ENCODE measurements at regions not wholly inside any gene's neighbourhood (a gene's known extent, or its start where the extent isn't known, plus 50 kb on each side); places are given as distances from the start of the nearest gene placed in this dataset.

GRCh38 chrX:43349363-43349762 lies 306.7 kb upstream of the MAOA start:
- WGBS (ENCODE audit: insufficient coverage), result no CpG with 5 or more reads among the region's 1 CpG

GRCh38 chrX:43350935-43351334 lies 305.2 kb upstream of the MAOA start:
- Histone ChIP-seq H4K20me1 (ENCODE audit: insufficient read depth, low read length) (no peaks in the 10 kb centered on the region), H2AFZ (ENCODE audit: insufficient read depth, low read depth, low read length, poor library complexity, severe bottlenecking) (no peak overlapping the region), H3K9me3 (replicated peaks in 1 of 2; ENCODE audit: control insufficient read depth in 1 of 2, insufficient read depth in 1 of 2, low read length in 2 of 2) (no peaks in the 10 kb centered on the region), H3K79me2 (ENCODE audit: insufficient read depth, low read length) (no peaks in the 10 kb centered on the region), H3K9ac (ENCODE audit: insufficient read depth, low read length, poor library complexity, severe bottlenecking) (no peak overlapping the region), H3K4me3 (replicated peaks in 1 of 3; ENCODE audit: low read depth in 2 of 3, low read length in 3 of 3) (no peak overlapping the region), H3K4me1 (ENCODE audit: control insufficient read depth in 1 of 2, insufficient read depth in 2 of 2, low read length in 2 of 2) (no peaks in the 10 kb centered on the region), H3K36me3 (replicated peaks in 1 of 2; ENCODE audit: control insufficient read depth in 1 of 2, insufficient read depth in 2 of 2, low read length in 2 of 2) (no peaks in the 10 kb centered on the region), H3K4me2 (replicated peaks; ENCODE audit: extremely low read depth, low read length, poor library complexity, severe bottlenecking) (no peak overlapping the region), H3K27me3 (ENCODE audit: control insufficient read depth in 2 of 2, insufficient read depth in 2 of 2, low read length in 2 of 2) (peaks cover 0 to 2% of the 10 kb centered on the region in 2 donors), H3K27ac (ENCODE audit: low read depth in 1 of 2, low read length in 2 of 2) (no peak overlapping the region)
- no peaks in the 10 kb centered on the region for H3K36me3 Mint-ChIP-seq
- peaks cover 0 to 4% (median 1%) of the 10 kb centered on the region in 3 donors for H3K27me3 Mint-ChIP-seq (ENCODE audit: low read depth in 3 of 3)
- DNase-seq, result no peak
- intact Hi-C loops (cut with micrococcal nuclease), result loop anchor here in 1 of 2 donors (10.0 kb wide), 1 partner anchor 204 kb away; no protein-coding TSS in a partner anchor
- WGBS (ENCODE audit: insufficient coverage), result no CpG with 5 or more reads among the region's 4 CpGs
- no peaks in the 10 kb centered on the region for H3K9me3 Mint-ChIP-seq
- H3K27ac Mint-ChIP-seq, result no peak overlapping the region
- no peak for TF ChIP-seq CTCF (IDR thresholded peaks at IDR 0.05)
- H3K4me3 Mint-ChIP-seq, result no peak overlapping the region
- no peaks in the 10 kb centered on the region for H3K4me1 Mint-ChIP-seq

More at GRCh38 chrX:43349363-43349762, 306.7 kb upstream of the MAOA start:
- H3K36me3 Mint-ChIP-seq, result no peaks in the 10 kb centered on the region
- peaks cover 0 to 3% (median 0%) of the 10 kb centered on the region in 7 donors for H3K9me3 Mint-ChIP-seq
- H3K4me2 ChIP-seq (replicated peaks; ENCODE audit: extremely low read depth, low read length, poor library complexity, severe bottlenecking), result no peak overlapping the region
- H3K27me3 ChIP-seq (ENCODE audit: control insufficient read depth in 2 of 2, insufficient read depth in 2 of 2, low read length in 2 of 2), result peaks cover 0 to 2% of the 10 kb centered on the region in 2 donors
- DNase-seq, result peak; percentile 8 to 30 (median 12)
- intact Hi-C loops (cut with micrococcal nuclease), result no loop called here
- H3K27ac Mint-ChIP-seq, result no peak overlapping the region
- H3K9ac ChIP-seq (ENCODE audit: insufficient read depth, low read length, poor library complexity, severe bottlenecking), result no peak overlapping the region
- no peaks in the 10 kb centered on the region for H3K36me3 ChIP-seq (replicated peaks in 1 of 2; ENCODE audit: control insufficient read depth in 1 of 2, insufficient read depth in 2 of 2, low read length in 2 of 2)
- H3K9me3 ChIP-seq (replicated peaks in 1 of 2; ENCODE audit: control insufficient read depth in 1 of 2, insufficient read depth in 1 of 2, low read length in 2 of 2), result no peaks in the 10 kb centered on the region
- no peaks in the 10 kb centered on the region for H3K4me1 ChIP-seq (ENCODE audit: control insufficient read depth in 1 of 2, insufficient read depth in 2 of 2, low read length in 2 of 2)
- no peak overlapping the region for H3K27ac ChIP-seq (ENCODE audit: low read depth in 1 of 2, low read length in 2 of 2)
- H4K20me1 ChIP-seq (ENCODE audit: insufficient read depth, low read length), result no peaks in the 10 kb centered on the region
- H2AFZ ChIP-seq (ENCODE audit: insufficient read depth, low read depth, low read length, poor library complexity, severe bottlenecking), result no peak overlapping the region
- H3K4me3 ChIP-seq (replicated peaks in 1 of 3; ENCODE audit: low read depth in 2 of 3, low read length in 3 of 3), result no peak overlapping the region
- no peaks in the 10 kb centered on the region for H3K79me2 ChIP-seq (ENCODE audit: insufficient read depth, low read length)
- TF ChIP-seq CTCF (IDR thresholded peaks at IDR 0.05), result peak; percentile 56
- H3K4me1 Mint-ChIP-seq, result no peaks in the 10 kb centered on the region
- H3K4me3 Mint-ChIP-seq, result no peak overlapping the region
- peaks cover 0 to 4% (median 1%) of the 10 kb centered on the region in 3 donors for H3K27me3 Mint-ChIP-seq (ENCODE audit: low read depth in 3 of 3)
